DMS114 treated with DMSO at 0.1 percent for 48 hours (cell line): ENCODE measurements at regions not wholly inside any gene's neighbourhood (a gene's known extent, or its start where the extent isn't known, plus 50 kb on each side); places are given as distances from the start of the nearest gene placed in this dataset.

Experiments
- DNase-seq: peaks from one replicate; lab custom pipeline; 2025; ENCODE audit not compliant: unreplicated experiment; lab: John Stamatoyannopoulos, UW

- DNase-seq, result no peak
These were observed 152.1 kb upstream of the TENM3 start for GRCh38 chr4:182091128-182091527.

GRCh38 chr4:182093431-182093831, 149.8 kb upstream of the TENM3 start:
- DNase-seq, result no peak

GRCh38 chr4:182093935-182094334, 149.3 kb upstream of the TENM3 start:
- DNase-seq, result no peak

- no peak for DNase-seq
These were observed 141.6 kb upstream of the TENM3 start for GRCh38 chr4:182101618-182102017.

- no peak for DNase-seq
These were observed 140.6 kb upstream of the TENM3 start for GRCh38 chr4:182102576-182102975.

- no peak for DNase-seq
These were observed 139.4 kb upstream of the TENM3 start for GRCh38 chr4:182103614-182104319.

GRCh38 chr4:182105416-182105815, 137.8 kb upstream of the TENM3 start:
- no peak for DNase-seq

GRCh38 chr4:182107931-182108330, 135.3 kb upstream of the TENM3 start:
- DNase-seq, result no peak

GRCh38 chr4:182111586-182111985, 131.6 kb upstream of the TENM3 start:
- DNase-seq, result no peak

GRCh38 chr4:182113779-182114178, 129.4 kb upstream of the TENM3 start:
- DNase-seq, result no peak

GRCh38 chr4:182124359-182124758, 118.8 kb upstream of the TENM3 start:
- no peak for DNase-seq

- DNase-seq, result no peak
These were observed 117.1 kb upstream of the TENM3 start for GRCh38 chr4:182126096-182126495.

GRCh38 chr4:182126603-182127002, 116.6 kb upstream of the TENM3 start:
- DNase-seq, result no peak

- DNase-seq, result no peak
These were observed 110.2 kb upstream of the TENM3 start for GRCh38 chr4:182133033-182133432.

- DNase-seq, result no peak
These were observed 108.9 kb upstream of the TENM3 start for GRCh38 chr4:182134261-182134660.

GRCh38 chr4:182136201-182136600, 107.0 kb upstream of the TENM3 start:
- DNase-seq, result no peak

GRCh38 chr4:182137343-182137742, 105.9 kb upstream of the TENM3 start:
- DNase-seq, result no peak

- no peak for DNase-seq
These were observed 103.7 kb upstream of the TENM3 start for GRCh38 chr4:182139491-182139890.

- DNase-seq, result no peak
These were observed 102.7 kb upstream of the TENM3 start for GRCh38 chr4:182140547-182140946.

- DNase-seq, result no peak
These were observed 102.1 kb upstream of the TENM3 start for GRCh38 chr4:182141061-182141460.

- DNase-seq, result no peak
These were observed 100.8 kb upstream of the TENM3 start for GRCh38 chr4:182142176-182143085.

GRCh38 chr4:182143086-182143821, 99.9 kb upstream of the TENM3 start:
- DNase-seq, result no peak
